SK-N-SH (cell line): ENCODE measurements at regions not wholly inside any gene's neighbourhood (a gene's known extent, or its start where the extent isn't known, plus 50 kb on each side); places are given as distances from the start of the nearest gene placed in this dataset.

Source experiments
- CTCF ChIA-PET: fragments of 300-600, 350-600 bp; formaldehyde crosslinking; extraction: SDS; loops from one replicate; lab custom pipeline; 2021; lab: Yijun Ruan, JAX
- POLR2A ChIA-PET: fragments of 350-600 bp; sonication (Branson Sonifier 250); formaldehyde crosslinking; extraction: SDS; loops from one replicate; lab custom pipeline; 2020; ENCODE audit warnings: antibody characterized with exemption, inconsistent platforms; lab: Yijun Ruan, JAX
- DNase-seq: peaks from one replicate; pipeline ENCODE4 v3.0.0; 2012
- H2AFZ ChIP-seq: fragments of 200-600 bp; sonication (generic); 2 replicates; pipeline ENCODE4 v1.8.1; 2016; ENCODE audit warnings: antibody characterized with exemption, mild to moderate bottlenecking, low read depth
- H3F3A ChIP-seq: fragments of 200-600 bp; sonication (generic); replicated peaks from 2 replicates; pipeline ENCODE3; 2016; ENCODE audit warnings: antibody characterized with exemption, mild to moderate bottlenecking; ENCODE audit not compliant: insufficient read depth
- H3K27ac ChIP-seq, 2 experiments: fragments of 200-500 bp in 1 of 2; fragments of 200-600 bp in 1 of 2; sonication (Bioruptor generic) in 1 of 2; sonication (generic), shearing (Covaris generic) in 1 of 2; 2 replicates each; pipeline versions ENCODE4 v1.5.1 to v1.6.1; 2014 to 2016; ENCODE audit warnings: low read depth in 2 of 2, inconsistent platforms in 1 of 2, low read length in 1 of 2, mild to moderate bottlenecking in 1 of 2, mixed read lengths in 1 of 2
- H3K27me3 ChIP-seq: fragments of 200-600 bp; sonication (generic), shearing (Covaris generic); 2 replicates; pipeline ENCODE4 v1.6.1; 2016; ENCODE audit warnings: mixed run types; ENCODE audit not compliant: insufficient read depth
- H3K36me3 ChIP-seq, 2 experiments: fragments of 200-500 bp in 1 of 2; fragments of 200-600 bp in 1 of 2; sonication (Bioruptor generic) in 1 of 2; sonication (generic) in 1 of 2; replicated peaks in 1 of 2; 2 replicates each; pipeline versions ENCODE3 to v1.5.1; 2014 to 2016; ENCODE audit warnings: low read length in 1 of 2, mild to moderate bottlenecking in 1 of 2; ENCODE audit not compliant: insufficient read depth in 2 of 2, control insufficient read depth in 1 of 2
- H3K4me1 ChIP-seq, 2 experiments: fragments of 200-500 bp in 1 of 2; fragments of 200-600 bp in 1 of 2; sonication (Bioruptor generic) in 1 of 2; sonication (generic), shearing (Covaris generic) in 1 of 2; 2 replicates each; pipeline versions ENCODE4 v1.5.1 to v1.6.1; 2014 to 2016; ENCODE audit warnings: low read depth in 1 of 2, low read length in 1 of 2, mixed run types in 1 of 2; ENCODE audit not compliant: insufficient read depth in 2 of 2, control insufficient read depth in 1 of 2
- H3K4me2 ChIP-seq: fragments of 200-600 bp; sonication (generic), shearing (Covaris generic); 2 replicates; pipeline ENCODE4 v1.6.1; 2017; ENCODE audit warnings: mixed run types
- H3K4me3 ChIP-seq, 2 experiments: fragments of 200-500 bp in 1 of 2; fragments of 200-600 bp in 1 of 2; sonication (Bioruptor generic) in 1 of 2; sonication (generic), shearing (Covaris generic) in 1 of 2; 2 replicates each; pipeline versions ENCODE4 v1.5.1 to v1.8.1; 2014 to 2016; ENCODE audit warnings: low read depth in 2 of 2, inconsistent platforms in 1 of 2, low read length in 1 of 2, mild to moderate bottlenecking in 1 of 2, mixed read lengths in 1 of 2, moderate library complexity in 1 of 2
- H3K79me2 ChIP-seq: fragments of 200-600 bp; sonication (generic); 2 replicates; pipeline ENCODE4 v1.8.1; 2017; ENCODE audit warnings: mild to moderate bottlenecking; ENCODE audit not compliant: insufficient read depth
- H3K9ac ChIP-seq: fragments of 200-600 bp; sonication (generic); 2 replicates; pipeline ENCODE4 v1.6.1; 2017; ENCODE audit warnings: mixed run types
- H3K9me2 ChIP-seq: fragments of 200-600 bp; sonication (generic); 2 replicates; pipeline ENCODE4 v1.6.1; 2017; ENCODE audit warnings: mixed run types
- H3K9me3 ChIP-seq: fragments of 200-600 bp; sonication (generic); 2 replicates; pipeline ENCODE4 v1.6.1; 2017; ENCODE audit warnings: mixed run types, mild to moderate bottlenecking, moderate library complexity
- H4K20me1 ChIP-seq: fragments of 200-600 bp; sonication (generic); 2 replicates; pipeline ENCODE4 v1.6.1; 2017; ENCODE audit warnings: mild to moderate bottlenecking, mixed run types; ENCODE audit not compliant: insufficient read depth
- CHD2 ChIP-seq: fragments of 150-350 bp; IDR thresholded peaks from 2 replicates; pipeline ENCODE4 v1.6.1; 2018; ENCODE audit warnings: low read length; ENCODE audit not compliant: partially characterized antibody
- FOXJ3 ChIP-seq: sonication (generic); formaldehyde crosslinking; IDR thresholded peaks from 2 replicates; pipeline ENCODE4 v1.5.1; 2020; ENCODE audit warnings: mild to moderate bottlenecking, missing genetic modification reagents
- FOXM1 ChIP-seq: IDR thresholded peaks from 2 replicates; pipeline ENCODE4 v1.4.0; 2012; ENCODE audit warnings: low read depth, mild to moderate bottlenecking
- GATA2 ChIP-seq: sonication (generic); formaldehyde crosslinking; IDR thresholded peaks from 2 replicates; pipeline ENCODE4 v1.5.0; 2020; ENCODE audit warnings: mild to moderate bottlenecking, missing genetic modification reagents
- JUND ChIP-seq: IDR thresholded peaks from 2 replicates; pipeline ENCODE4 v1.4.0; 2012
- MXI1 ChIP-seq: IDR thresholded peaks from 2 replicates; pipeline ENCODE4 v1.6.1; 2012; ENCODE audit warnings: mild to moderate bottlenecking, low read depth, low read length, improper control_type of control experiment
- SIN3A ChIP-seq: IDR thresholded peaks from 2 replicates; pipeline ENCODE4 v1.6.1; 2012; ENCODE audit warnings: low read depth, mild to moderate bottlenecking, low read length, moderate library complexity, borderline replicate concordance
- TAF1 ChIP-seq: IDR thresholded peaks from 2 replicates; pipeline ENCODE4 v1.6.1; 2012; ENCODE audit warnings: low read depth, mild to moderate bottlenecking, low read length, moderate library complexity, borderline replicate concordance
- TEAD4 ChIP-seq: IDR thresholded peaks from 2 replicates; pipeline ENCODE4 v1.4.0; 2012; ENCODE audit warnings: mild to moderate bottlenecking, borderline replicate concordance; ENCODE audit not compliant: insufficient read depth
- WGBS: methylation state at CpG from one replicate; pipeline ENCODE4 v1.1.6; 2017; ENCODE audit warnings: low lambda C conversion rate; 5-methylcytosine and 5-hydroxymethylcytosine counted together
- TF ChIP-seq, protein P1 (sequence below): fragments of 200-600 bp; sonication (generic); IDR thresholded peaks from 2 replicates; pipeline ENCODE4 v1.6.1; 2017; ENCODE audit warnings: antibody characterized with exemption, mild to moderate bottlenecking, moderate library complexity
- TF ChIP-seq, protein P2 (sequence below): IDR thresholded peaks from 2 replicates; pipeline ENCODE4 v1.6.1; 2012; ENCODE audit warnings: mild to moderate bottlenecking, low read depth, low read length, moderate library complexity
- TF ChIP-seq, protein P3 (sequence below): fragments of 150-350 bp; IDR thresholded peaks from 2 replicates; pipeline ENCODE4 v1.6.1; 2016; ENCODE audit warnings: mild to moderate bottlenecking, low read depth, low read length
- TF ChIP-seq, protein P4 (sequence below): IDR thresholded peaks from 2 replicates; pipeline ENCODE4 v1.4.0; 2012; ENCODE audit warnings: low read depth, borderline replicate concordance
- TF ChIP-seq, protein P5 (sequence below): IDR thresholded peaks from 2 replicates; pipeline ENCODE4 v1.4.0; 2012; ENCODE audit warnings: low read depth, borderline replicate concordance
- TF ChIP-seq, protein P6 (sequence below): IDR thresholded peaks from 2 replicates; pipeline ENCODE4 v1.4.0; 2012; ENCODE audit warnings: low read depth

DNA sequence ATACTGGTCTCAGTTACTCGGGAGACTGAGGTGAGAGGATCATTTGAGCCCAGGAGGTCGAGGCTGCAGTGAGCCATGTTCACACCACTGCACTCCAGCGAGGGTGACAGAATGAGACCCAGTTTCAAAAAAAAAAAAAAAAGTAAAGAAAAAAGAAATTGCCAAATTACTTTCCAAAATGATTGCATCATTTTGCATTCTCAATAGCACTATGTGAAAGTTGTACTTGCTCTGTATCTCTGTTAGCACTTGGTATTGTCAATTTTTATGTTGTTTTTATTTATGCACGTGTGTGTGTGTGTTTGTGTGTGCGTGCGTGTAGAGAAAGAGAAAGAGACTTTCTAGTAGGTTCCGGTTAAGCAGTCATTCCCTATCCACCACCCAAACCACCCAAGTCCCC is 328.4 kb downstream of the RAB3C start:
- no peaks in the 10 kb centered on the region for H3K27me3 ChIP-seq
- no peaks in the 10 kb centered on the region for H3K9me2 ChIP-seq
- H3K9me3 ChIP-seq: no peaks in the 10 kb centered on the region
- H3K4me1 ChIP-seq: no peaks in the 10 kb centered on the region
- no peaks in the 10 kb centered on the region for H3K79me2 ChIP-seq
- no peak overlapping the region for H2AFZ ChIP-seq
- H3K27ac ChIP-seq: no peak overlapping the region
- CTCF ChIA-PET: no interaction called here
- H3K9ac ChIP-seq: no peak overlapping the region
- no peaks in the 10 kb centered on the region for H4K20me1 ChIP-seq
- H3K36me3 ChIP-seq: no peaks in the 10 kb centered on the region
- no peak overlapping the region for H3K4me3 ChIP-seq
- POLR2A ChIA-PET: no interaction called here
- TF ChIP-seq SIN3A: no peak
- TF ChIP-seq TAF1: no peak
- no peak for TF ChIP-seq CHD2
- TF ChIP-seq, protein P1, sequence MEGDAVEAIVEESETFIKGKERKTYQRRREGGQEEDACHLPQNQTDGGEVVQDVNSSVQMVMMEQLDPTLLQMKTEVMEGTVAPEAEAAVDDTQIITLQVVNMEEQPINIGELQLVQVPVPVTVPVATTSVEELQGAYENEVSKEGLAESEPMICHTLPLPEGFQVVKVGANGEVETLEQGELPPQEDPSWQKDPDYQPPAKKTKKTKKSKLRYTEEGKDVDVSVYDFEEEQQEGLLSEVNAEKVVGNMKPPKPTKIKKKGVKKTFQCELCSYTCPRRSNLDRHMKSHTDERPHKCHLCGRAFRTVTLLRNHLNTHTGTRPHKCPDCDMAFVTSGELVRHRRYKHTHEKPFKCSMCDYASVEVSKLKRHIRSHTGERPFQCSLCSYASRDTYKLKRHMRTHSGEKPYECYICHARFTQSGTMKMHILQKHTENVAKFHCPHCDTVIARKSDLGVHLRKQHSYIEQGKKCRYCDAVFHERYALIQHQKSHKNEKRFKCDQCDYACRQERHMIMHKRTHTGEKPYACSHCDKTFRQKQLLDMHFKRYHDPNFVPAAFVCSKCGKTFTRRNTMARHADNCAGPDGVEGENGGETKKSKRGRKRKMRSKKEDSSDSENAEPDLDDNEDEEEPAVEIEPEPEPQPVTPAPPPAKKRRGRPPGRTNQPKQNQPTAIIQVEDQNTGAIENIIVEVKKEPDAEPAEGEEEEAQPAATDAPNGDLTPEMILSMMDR: no peak
- TF ChIP-seq, protein P2, sequence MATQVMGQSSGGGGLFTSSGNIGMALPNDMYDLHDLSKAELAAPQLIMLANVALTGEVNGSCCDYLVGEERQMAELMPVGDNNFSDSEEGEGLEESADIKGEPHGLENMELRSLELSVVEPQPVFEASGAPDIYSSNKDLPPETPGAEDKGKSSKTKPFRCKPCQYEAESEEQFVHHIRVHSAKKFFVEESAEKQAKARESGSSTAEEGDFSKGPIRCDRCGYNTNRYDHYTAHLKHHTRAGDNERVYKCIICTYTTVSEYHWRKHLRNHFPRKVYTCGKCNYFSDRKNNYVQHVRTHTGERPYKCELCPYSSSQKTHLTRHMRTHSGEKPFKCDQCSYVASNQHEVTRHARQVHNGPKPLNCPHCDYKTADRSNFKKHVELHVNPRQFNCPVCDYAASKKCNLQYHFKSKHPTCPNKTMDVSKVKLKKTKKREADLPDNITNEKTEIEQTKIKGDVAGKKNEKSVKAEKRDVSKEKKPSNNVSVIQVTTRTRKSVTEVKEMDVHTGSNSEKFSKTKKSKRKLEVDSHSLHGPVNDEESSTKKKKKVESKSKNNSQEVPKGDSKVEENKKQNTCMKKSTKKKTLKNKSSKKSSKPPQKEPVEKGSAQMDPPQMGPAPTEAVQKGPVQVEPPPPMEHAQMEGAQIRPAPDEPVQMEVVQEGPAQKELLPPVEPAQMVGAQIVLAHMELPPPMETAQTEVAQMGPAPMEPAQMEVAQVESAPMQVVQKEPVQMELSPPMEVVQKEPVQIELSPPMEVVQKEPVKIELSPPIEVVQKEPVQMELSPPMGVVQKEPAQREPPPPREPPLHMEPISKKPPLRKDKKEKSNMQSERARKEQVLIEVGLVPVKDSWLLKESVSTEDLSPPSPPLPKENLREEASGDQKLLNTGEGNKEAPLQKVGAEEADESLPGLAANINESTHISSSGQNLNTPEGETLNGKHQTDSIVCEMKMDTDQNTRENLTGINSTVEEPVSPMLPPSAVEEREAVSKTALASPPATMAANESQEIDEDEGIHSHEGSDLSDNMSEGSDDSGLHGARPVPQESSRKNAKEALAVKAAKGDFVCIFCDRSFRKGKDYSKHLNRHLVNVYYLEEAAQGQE: no peak
- TF ChIP-seq FOXJ3 (CRISPR knock-in tag): no peak
- TF ChIP-seq JUND: no peak
- H3K4me2 ChIP-seq: no peak overlapping the region
- 49% methylated on average over 7 of the region's 7 CpGs for WGBS
- H3F3A ChIP-seq: no peaks in the 10 kb centered on the region
- no peak for DNase-seq

DNA sequence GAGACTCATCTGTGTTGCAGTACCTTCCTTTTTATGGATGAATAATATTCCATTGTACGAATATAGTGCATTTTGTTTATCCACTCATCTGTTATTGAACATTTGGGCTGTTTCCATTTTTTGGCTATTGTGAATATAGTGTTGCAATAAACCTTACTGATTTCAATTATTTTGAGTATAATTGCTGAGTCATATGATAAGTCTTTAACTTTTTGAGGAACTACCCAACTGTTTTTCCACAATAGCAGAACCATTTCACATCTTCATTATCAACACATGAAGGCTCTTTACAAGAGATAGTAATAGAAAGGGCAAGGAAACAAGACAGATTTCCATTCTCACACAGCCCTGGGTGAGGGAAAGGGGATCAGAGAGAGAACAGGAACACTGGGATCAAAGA is 329.2 kb downstream of the RAB3C start:
- H4K20me1 ChIP-seq: no peaks in the 10 kb centered on the region
- H3K4me3 ChIP-seq: no peak overlapping the region
- no peaks in the 10 kb centered on the region for H3K4me1 ChIP-seq
- WGBS: 56% methylated on average over 1 of the region's 1 CpG
- H3K27me3 ChIP-seq: no peaks in the 10 kb centered on the region
- DNase-seq: no peak
- no peaks in the 10 kb centered on the region for H3K79me2 ChIP-seq
- ChIA-PET POLR2A (no interaction called here), CTCF (interaction anchor here (1.2 kb wide), 1 partner anchor 261 kb away, joined by 4 read pairs; no protein-coding TSS in a partner anchor)
- no peaks in the 10 kb centered on the region for H3K36me3 ChIP-seq
- no peak overlapping the region for H3K4me2 ChIP-seq
- no peaks in the 10 kb centered on the region for H3K9me3 ChIP-seq
- no peak overlapping the region for H3K27ac ChIP-seq
- no peak overlapping the region for H2AFZ ChIP-seq
- H3K9me2 ChIP-seq: no peaks in the 10 kb centered on the region
- no peak overlapping the region for H3K9ac ChIP-seq
- H3F3A ChIP-seq: no peaks in the 10 kb centered on the region
- TF ChIP-seq, protein P3, sequence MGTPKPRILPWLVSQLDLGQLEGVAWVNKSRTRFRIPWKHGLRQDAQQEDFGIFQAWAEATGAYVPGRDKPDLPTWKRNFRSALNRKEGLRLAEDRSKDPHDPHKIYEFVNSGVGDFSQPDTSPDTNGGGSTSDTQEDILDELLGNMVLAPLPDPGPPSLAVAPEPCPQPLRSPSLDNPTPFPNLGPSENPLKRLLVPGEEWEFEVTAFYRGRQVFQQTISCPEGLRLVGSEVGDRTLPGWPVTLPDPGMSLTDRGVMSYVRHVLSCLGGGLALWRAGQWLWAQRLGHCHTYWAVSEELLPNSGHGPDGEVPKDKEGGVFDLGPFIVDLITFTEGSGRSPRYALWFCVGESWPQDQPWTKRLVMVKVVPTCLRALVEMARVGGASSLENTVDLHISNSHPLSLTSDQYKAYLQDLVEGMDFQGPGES: no peak
- no peak for TF ChIP-seq FOXM1
- TF ChIP-seq, protein P4, sequence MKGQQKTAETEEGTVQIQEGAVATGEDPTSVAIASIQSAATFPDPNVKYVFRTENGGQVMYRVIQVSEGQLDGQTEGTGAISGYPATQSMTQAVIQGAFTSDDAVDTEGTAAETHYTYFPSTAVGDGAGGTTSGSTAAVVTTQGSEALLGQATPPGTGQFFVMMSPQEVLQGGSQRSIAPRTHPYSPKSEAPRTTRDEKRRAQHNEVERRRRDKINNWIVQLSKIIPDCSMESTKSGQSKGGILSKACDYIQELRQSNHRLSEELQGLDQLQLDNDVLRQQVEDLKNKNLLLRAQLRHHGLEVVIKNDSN: no peak
- no peak for TF ChIP-seq GATA2
- no peak for TF ChIP-seq CHD2
- TF ChIP-seq, protein P5, sequence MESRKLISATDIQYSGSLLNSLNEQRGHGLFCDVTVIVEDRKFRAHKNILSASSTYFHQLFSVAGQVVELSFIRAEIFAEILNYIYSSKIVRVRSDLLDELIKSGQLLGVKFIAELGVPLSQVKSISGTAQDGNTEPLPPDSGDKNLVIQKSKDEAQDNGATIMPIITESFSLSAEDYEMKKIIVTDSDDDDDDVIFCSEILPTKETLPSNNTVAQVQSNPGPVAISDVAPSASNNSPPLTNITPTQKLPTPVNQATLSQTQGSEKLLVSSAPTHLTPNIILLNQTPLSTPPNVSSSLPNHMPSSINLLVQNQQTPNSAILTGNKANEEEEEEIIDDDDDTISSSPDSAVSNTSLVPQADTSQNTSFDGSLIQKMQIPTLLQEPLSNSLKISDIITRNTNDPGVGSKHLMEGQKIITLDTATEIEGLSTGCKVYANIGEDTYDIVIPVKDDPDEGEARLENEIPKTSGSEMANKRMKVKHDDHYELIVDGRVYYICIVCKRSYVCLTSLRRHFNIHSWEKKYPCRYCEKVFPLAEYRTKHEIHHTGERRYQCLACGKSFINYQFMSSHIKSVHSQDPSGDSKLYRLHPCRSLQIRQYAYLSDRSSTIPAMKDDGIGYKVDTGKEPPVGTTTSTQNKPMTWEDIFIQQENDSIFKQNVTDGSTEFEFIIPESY: no peak
- no peak for TF ChIP-seq MXI1
- TF ChIP-seq TEAD4: no peak
- TF ChIP-seq JUND: no peak
- TF ChIP-seq, protein P6, sequence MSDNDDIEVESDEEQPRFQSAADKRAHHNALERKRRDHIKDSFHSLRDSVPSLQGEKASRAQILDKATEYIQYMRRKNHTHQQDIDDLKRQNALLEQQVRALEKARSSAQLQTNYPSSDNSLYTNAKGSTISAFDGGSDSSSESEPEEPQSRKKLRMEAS: no peak
- no peak for TF ChIP-seq FOXJ3 (CRISPR knock-in tag)
